ENCODE measurements at regions not wholly inside any gene's neighbourhood (a gene's known extent, or its start where the extent isn't known, plus 50 kb on each side); places are given as distances from the start of the nearest gene placed in this dataset.
A peak's percentile ranks its signal among the peaks of the same experiment; 100 is the strongest.

DNA sequence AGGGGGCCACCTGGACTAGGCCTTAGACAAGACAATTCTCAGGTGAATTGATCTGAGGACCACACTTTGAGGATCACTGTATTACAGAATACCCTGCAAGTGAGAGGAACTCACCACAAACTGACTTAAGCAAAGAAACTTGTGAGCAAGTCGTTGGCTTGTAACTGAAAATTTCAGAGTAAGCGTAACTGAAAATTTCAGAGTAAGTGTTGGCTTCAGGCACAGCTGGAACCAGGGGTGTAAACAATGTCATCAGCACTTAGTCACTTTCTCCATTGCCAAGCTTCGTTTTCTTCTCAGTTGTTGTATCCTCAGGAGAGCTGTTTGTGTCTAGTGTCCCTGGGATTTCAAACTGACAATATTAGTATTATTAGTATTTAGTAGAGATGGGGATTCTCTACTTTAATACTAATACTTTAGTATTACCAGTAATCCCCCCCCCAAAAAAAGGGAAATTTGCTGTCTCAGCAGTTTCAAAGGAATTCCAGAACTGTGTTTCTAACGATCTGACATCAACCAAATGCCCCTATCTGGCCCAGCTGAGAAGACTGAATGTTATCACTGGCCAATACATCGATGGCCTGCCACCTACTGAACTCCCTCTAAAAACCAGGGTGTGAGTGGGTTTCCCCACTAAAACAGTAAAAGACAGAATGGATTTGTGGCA is 474.4 kb downstream of the NTRK3 start:
- TF ChIP-seq CTCF (IDR thresholded peaks at IDR 0.05; ENCODE audit: insufficient read depth, low read length): no peak
- H3K4me3 ChIP-seq (ENCODE audit: low read depth, low read length): no peak overlapping the region
- DNase-seq (ENCODE audit: low read depth): no peak

DNA sequence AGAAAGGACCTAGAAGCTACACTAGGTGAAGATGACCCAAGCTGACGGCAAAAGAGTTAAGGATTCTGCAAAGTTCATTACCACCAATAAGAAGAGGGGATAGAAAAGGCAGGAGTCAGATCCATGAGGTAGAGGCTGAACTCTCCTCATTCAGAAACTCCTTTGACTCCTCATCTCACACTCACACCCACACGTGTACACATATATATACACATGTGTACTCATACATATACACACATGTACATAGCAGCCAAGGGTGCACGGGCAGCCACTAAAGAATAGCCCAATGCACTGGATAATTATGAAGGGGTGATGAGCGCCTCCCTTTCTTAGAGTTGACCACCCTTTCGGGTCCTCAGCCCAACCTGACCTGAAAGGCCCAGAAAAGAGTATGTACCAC is 476.8 kb downstream of the NTRK3 start:
- DNase-seq (ENCODE audit: low read depth): no peak
- TF ChIP-seq CTCF (IDR thresholded peaks at IDR 0.05; ENCODE audit: insufficient read depth, low read length): no peak
- H3K4me3 ChIP-seq (ENCODE audit: low read depth, low read length): no peak overlapping the region

DNA sequence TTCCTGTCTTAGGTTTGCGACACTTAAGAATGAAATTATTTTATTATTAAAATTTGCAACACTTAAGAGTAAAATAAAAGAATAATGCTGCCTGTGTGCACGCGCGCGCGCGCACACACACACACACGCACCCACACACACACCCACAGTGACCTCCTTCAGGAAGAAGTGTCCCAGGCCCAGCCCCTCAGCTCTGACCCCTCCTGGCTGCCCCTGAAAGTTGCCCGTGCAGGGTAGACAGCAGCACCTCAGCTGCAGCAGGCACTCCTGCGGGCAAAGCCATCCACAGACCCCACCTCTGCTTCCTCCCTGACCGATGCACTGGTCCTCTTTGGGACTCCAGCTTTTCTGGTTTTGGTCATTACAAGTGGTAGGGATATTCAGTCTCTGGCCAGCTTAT is 478.2 kb downstream of the NTRK3 start:
- no peak for TF ChIP-seq CTCF (IDR thresholded peaks at IDR 0.05; ENCODE audit: insufficient read depth, low read length)
- no peak overlapping the region for H3K4me3 ChIP-seq (ENCODE audit: low read depth, low read length)
- no peak for DNase-seq (ENCODE audit: low read depth)

DNA sequence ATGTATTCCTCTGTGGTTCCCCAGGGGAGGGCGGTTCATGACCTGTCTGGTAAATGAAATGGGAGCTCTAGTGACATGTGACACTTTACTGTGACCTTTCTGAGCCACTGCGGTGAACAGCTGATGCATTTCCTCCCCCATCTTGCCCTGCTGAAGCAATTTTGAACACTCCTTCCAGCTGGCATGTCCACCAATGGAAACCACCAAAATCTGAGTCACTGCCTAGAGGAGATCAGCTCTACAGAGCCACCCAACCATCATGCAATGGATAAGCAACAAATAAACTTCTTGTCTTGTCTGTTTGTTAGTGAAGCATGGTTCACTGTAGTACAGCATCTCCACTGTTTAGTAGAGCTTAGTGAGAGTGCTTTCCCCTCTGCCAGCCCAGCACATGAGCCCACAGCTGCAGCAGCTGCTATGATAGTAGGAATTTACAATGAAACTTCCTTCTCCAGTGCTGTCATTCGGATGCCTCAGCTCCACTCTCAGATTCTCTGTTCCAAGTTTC is 479.4 kb downstream of the NTRK3 start:
- H3K4me3 ChIP-seq (ENCODE audit: low read depth, low read length): no peak overlapping the region
- no peak for TF ChIP-seq CTCF (IDR thresholded peaks at IDR 0.05; ENCODE audit: insufficient read depth, low read length)
- DNase-seq (ENCODE audit: low read depth): peak; percentile 76

- H3K4me3 ChIP-seq (ENCODE audit: low read depth, low read length): no peak overlapping the region
- DNase-seq (ENCODE audit: low read depth): no peak
- TF ChIP-seq CTCF (IDR thresholded peaks at IDR 0.05; ENCODE audit: insufficient read depth, low read length): no peak
Measured at GRCh38 chr15:87767516-87767915, 489.0 kb downstream of the NTRK3 start.

DNA sequence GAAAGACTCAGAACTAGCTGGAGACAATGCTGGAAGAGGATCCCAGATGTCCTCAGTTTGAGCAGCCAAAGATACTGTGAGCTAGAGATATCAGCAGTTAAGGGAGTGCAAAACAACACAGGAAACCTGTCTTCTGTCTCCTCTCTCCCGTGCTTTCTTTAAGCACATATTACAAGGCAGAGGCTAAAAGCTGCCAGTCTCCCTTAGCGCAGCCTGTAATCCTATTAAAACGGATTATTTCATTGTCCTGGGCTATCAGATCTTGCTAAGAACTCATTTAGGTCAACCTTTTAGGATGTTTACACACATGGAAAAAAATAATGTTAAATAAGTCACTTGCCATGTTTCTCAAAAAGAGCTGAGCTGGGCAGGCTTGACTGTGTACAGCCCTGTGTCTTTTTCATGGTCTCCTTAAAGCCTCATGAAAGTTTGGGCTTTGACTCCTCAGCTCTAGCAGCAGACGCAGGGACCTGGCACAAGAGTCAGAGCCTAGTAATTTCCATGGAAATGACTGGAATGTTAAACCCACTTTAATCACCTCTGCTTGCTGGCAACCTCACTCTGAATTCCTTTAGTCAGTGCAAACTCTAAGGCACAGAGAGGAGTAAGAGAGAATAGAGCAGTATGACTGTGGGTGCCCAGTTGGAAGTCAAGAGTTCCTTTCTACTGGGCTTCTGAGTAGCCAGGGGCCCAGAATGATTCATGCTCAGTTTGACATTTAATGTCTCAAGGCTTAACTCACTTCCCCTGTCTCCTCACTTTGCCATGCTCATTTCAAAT is 491.9 kb downstream of the NTRK3 start:
- no peak for TF ChIP-seq CTCF (IDR thresholded peaks at IDR 0.05; ENCODE audit: insufficient read depth, low read length)
- DNase-seq (ENCODE audit: low read depth): peak; percentile 84
- no peak overlapping the region for H3K4me3 ChIP-seq (ENCODE audit: low read depth, low read length)

Measured in fibroblast of the aortic adventitia (primary cell).